ENCODE measurements at regions not wholly inside any gene's neighbourhood (a gene's known extent, or its start where the extent isn't known, plus 50 kb on each side); places are given as distances from the start of the nearest gene placed in this dataset.
"Not testable (repeated sequence)": the region's sequence is repeated elsewhere in the genome, so short reads cannot be mapped to it uniquely, and the experiment has no call there.

DNA sequence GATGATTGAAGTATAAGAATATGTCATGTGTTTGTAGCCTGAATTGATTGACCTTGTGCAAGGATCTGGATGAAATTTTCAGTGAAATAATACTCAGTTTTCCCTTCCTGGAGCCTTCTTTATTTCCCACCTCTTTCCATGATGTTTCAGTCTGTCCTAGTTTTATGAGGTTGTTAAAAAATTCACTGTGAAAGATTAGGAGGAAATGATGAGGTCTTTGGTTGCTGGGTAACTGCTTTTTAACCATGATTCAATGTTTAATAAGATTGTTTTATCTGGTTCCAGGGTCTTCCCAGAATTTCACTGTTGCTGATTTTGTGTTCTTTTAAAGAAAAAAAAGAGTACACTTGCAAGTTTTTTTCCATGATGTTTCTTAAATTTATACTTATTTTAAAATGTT, 221.5 kb downstream of the MBL2 start:
- DNase-seq = no peak

DNA sequence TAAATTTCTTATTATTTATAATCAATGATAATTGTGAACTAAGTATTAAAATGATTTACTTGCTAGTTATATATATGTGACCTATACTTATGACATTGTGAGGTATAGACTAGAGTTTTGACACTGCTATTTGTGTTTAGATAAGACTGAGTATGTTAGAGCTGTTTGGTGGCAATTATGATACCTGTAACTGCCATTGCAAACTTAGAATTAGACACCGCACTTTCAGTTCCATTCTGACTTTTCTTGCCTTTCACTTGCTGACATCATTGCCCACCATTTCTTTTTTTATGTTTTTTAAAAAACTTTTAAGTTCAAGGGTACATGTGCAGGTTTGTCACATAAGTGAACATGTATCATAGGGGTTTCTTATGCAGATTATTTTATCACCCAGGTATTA, 214.5 kb downstream of the MBL2 start:
- no peak for DNase-seq

DNA sequence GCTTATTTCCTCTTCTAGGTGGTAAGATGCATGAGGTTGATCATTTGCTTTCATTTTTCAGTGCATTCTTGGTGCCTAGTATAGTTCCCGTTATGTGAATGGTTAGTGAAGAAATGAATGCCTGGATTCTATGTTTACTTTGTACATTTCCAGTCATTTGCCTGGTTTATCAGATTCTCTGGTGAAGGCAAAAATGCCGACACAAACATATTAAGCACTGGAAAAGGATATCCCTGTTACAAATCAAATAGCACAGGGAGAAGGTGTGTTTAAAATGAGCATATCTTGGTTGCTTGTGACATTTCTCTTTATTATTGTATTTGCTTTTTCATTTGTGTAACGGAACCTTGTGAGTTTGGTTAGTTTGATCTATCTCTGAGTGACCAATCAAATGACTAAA, 211.3 kb downstream of the MBL2 start:
- DNase-seq = no peak

DNA sequence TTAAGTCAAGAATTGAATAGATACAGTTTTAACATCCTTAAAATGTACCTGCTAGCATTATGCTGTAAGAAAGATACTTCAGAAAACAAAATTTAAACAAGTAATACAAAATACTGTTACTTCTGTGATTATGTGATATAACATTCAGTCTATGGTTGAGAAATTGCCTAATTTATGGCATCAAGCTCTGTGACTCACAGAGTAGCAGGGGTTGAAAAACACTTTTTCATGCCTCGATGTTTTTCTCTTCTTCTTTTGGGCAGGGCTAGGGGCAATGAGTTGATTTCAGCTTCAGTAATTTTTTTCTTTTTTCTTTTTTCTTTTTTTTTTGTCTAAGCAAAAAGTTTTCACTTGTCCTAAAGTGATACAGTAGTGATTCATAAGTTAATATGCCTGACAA, 209.2 kb downstream of the MBL2 start:
- no peak for DNase-seq

DNA sequence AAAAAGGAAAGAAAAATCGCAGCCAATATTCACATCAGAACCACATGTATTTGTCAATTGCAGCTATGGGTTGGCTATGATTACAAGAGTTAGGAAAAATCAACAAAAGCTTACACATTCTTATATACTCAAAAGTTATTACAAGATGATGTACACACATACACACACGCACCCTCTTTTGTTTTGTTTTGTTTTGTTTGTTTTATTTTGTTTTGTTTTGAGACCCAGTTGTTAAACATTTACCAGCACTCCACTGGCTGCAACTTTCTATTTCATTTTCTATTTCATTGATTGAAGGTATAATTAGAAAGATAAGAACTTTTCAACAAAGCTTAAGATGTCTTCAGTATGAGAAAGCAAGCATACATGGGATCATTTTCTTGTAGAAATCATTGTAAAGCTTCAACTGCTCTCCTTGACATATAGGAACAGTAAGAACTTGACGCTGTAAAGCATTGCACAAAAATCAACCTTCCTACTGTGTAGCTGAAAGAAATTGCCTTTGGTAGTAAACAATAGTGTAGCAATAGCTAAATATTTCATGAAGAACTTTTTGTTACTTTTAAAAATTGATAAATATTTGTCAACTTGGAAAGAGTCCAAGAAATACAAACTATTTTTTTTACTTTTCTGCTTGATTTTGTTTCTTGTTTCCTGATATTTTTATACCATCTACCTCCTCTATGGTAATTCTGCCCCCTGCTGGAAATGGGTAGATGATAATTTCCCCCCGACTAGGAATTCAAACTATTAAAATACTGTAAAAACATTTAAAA, 205.9 kb downstream of the MBL2 start:
- DNase-seq = no peak

DNA sequence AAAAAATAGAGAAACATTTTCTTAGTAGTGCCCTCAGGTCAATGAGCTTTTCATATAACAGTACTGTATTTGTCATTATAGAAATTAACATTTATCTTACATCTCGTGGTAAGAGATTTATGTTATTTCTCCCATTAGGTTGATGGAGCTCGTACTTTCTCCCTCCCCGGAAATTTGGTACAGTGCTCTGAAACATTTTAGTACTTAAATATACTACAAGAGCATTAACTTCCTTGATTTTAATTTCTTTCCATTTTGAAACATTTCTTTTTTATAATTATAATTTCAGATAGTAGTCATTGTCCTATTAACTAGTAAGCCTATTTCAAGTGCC, 205.4 kb downstream of the MBL2 start:
- DNase-seq = no peak

DNA sequence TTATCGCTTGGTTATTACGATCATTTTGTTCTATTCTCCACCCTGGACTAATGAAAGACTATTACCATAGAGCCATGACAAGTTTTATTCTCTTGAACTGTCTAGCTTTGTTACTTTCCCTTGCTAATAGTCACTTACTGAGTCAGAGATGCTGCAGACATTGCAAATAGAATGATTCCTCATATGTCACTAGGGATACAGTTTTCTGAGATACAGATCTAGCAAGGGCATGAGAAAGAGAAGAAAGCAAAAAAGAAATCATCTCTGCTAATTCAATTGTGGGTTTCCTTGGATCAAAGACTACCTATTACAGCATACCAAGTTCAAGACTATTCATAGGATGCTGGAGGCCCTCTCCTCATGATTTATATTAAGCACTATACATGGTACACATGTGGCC, 204.3 kb downstream of the MBL2 start:
- no peak for DNase-seq

DNA sequence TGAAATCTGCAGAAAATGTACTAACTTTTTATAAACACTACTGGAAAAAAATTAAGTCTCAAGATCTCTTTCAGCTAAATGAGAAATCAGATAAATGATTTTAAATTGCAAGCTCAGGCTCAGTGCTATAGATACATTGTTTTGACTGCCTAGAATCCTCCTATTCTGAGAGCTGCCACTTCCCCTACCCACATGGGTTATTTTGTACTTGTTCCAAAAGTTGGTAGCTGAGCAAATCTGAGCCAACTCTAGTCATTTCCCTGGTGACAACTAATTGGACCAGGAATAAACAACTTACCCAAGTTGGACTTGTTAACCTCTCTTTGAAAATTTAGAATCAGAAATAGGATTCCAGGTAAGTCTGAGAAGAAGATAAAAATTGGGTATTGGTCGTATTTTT, 202.1 kb downstream of the MBL2 start:
- no peak for DNase-seq

DNA sequence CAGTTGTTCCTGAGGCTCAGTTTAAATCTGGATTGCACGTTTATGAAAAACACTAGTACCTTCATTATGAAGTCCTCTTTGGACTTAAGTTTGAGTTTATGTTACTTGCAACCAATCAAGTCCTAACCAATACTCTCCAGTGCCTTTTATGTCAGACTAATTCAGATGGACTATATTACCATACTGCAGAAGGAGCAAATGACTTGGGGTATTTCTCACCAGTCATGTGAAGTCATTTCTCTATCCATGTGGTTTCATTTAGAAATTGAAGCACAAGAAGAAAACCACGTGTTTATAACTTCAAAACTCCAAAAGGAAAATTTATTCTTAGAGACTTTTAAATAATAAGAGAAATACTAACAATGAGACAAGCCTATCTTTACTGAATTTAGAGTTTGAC, 201.6 kb downstream of the MBL2 start:
- no peak for DNase-seq

DNA sequence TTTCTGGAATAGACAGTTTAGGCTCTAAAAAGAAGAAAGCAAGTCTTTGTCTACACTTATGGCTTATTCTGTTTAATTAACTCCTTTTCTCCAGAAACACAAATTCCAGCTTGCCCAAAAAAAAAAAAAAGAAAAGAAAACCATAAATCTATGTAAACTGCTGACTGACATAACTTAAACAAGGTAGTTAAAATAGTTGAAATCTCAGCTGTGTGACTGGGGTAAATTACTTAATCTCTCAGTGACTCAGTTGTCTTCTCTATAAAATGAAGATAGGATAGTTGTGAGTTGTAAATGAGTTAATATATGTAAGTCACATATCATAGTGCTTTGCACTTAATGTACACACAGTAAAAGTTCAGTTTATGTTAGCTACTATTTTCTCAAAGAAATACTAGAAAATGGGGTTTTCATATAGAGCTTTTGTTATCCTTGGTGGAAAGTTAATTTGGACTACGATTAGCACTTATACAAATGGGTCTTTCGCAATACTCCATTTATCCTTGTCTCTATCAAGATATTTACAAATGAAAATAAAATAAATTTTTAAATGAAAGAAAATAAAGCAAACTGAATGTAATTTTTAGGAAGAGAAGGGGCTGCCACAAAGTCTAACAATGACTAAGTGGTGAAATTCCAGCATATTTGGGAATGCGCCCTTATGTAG, 200.9 kb downstream of the MBL2 start:
- no peak for DNase-seq

DNA sequence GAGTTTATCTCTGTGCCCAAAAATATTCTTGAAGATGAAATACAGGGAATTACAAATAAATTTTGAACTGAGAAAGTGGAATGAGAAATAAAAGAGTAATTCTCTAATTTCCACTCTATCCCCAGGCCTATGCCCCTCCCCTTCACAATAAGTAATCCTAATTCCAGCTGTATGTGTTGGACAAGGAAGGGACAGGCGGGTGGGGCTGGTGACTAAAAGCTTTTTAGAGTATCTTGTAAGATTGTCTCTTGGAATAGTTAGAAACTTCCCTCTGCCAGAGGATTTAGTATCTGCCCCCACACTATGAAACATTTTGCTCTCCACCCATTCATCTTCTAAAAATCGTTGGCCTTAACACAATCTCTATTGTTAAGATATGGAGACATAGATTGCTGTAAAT, 199.2 kb downstream of the MBL2 start:
- no peak for DNase-seq

DNA sequence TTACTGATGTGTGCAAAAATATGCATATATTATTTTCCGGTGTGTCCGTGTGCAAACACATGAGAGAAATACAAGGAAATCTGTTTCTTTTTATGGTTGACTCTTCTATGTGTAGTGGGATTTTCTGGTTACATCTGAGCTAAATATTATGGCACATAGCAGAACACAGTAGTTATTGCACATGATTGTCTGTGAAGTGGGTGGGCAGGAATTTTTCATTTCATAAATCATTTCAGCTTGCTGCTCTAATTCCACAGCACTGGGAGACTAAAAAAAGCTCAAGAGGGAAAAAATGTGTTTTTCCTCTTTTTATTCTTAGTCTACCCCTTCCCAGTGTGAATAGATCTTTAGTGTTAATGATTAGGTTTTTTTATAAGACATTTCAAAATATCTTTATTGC, 197.9 kb downstream of the MBL2 start:
- no peak for DNase-seq

DNA sequence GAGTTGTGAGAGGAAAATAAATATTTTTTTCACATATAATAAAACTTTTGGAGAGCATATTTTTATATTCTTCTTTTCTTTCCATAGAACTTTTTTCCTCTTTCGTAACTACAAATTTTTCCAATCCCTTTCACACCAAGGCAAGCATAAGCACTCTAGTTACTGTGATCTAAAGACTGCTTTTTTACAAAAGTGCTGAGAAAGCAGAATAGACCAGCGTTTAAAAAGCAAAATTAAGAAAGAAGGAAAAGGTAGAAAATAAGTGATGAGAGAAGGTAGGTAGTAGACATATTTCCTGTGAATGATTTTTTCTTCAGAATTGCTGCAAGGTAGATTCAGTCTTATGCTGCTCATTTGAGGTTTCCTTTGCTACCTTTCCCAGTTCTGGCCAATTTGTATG, 195.5 kb downstream of the MBL2 start:
- no peak for DNase-seq

DNA sequence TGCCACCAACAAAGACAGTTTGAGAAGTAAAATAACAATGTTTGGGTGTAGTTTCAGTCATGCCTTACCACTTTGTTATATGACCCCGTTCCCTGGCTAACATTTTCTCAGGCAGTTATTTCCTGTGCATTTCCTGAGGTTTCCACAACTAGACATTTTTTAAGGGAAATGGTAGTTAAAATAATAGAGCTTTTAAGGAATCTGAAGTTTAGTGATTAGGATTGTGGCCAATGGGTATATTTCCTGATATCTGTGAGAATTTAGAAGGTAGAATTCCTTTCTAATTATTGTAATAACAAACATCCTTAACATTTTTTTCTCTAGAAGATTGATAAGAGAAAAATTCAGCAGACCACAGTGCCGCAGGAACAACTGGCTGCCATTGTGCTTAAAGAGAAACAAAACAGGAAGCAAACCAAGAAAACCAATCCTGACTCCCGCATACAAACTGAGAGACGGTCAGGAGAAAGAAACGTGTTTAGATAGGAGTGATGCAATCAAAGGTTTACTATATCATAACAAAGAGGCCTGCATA, 193.6 kb downstream of the MBL2 start:
- DNase-seq = no peak

DNA sequence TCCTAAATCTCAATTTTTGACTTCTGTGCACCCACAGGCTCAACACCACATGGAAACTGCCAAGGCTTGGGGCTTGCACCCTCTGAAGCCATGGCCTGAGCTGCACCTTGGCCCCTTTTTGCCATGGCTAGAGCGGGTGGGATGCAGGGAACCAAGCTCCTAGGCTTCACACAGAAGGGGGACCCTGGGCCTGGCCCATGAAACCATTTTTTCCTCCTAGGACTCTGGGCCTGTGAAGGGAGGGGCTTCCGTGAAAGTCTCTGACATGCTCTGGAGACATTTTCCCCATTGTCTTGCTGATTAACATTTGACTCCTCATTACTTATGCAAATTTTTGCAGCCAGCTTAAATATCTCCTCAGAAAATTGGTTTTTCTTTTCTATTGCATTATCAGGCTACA, 190.9 kb downstream of the MBL2 start:
- DNase-seq = not testable (repeated sequence)

DNA sequence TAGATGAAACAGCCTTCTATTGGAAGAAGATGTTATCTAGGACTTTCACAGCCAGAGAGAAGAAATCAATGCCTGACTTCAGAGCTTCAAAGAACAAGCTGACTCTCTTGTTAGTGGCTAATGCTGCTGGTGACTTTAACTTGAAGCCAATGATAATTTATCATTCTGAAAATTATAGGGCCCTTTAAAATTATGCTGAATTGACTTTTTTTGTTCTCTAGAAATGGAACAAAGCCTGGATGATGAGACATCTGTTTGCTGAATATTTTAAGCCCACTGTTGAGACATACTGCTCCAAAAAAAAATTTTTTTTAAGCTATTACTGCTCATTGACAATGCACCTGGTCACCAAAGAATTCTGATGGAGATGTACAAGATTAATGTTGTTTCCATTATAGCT, 189.2 kb downstream of the MBL2 start:
- DNase-seq = no peak

DNA sequence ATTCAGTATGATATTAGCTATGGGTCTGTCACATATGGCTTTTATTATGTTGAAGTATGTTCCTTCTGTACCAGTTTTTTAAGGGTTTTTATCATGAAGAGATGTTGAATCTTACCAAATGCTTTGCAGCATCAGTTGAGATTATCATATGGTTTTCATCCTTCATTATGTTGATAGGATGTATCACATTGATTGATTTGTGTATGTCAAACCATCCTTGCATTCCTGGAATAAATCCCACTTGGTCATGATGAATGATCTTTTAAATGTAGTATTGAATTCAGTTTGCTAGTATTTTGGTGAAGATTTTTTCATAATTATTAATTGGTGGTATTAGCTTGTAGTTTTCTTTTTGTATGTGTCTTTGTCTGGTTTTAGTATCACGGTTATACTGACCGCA, 185.9 kb downstream of the MBL2 start:
- no peak for DNase-seq

DNA sequence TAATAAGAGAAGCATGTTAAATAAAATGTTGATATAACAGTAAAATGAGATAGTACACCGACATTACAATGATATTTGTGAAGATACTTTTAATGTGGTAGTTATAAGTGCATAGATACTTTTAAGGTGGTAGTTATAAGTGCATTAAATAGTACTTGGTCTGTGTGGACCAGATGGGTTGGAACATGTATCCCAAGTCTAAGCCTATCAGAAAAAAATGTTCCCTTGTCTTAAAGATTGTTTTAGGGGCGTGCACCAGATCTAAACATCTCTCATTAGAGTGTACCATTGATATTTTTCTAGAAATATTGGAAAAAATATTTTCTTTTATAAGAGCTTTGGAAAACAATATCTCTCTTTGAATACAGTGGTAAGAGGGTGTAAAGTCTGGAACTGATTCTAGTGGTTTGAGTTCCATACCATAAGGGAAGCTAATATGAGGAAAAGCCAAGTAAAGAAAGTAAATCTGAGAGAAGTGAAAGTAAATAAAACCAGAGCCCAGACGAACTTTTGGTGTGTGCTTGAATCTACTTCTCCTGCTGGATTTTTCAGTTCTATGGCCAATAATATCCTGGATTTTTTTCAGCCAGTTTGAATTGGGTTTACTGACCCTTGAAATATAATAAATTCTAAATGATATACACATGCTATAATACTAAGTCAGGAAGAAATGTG, 175.3 kb downstream of the MBL2 start:
- no peak for DNase-seq

DNA sequence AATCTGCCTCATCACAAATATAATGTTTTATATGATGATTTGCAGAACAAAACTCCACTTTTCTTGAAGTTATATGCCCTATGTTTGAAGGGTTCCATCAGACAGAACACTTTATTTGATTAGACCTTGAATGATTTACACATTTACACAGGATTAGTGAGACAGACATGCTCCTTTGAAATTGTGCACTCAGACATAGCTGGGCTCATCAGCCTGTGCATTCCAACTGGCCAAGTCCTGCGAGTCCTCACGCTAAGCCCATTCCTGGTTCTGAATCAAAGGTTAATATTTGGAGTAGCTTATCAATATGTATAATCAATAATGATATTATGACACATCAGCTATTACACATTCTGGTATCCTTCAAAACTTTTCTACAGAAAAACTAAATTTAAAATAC, 173.6 kb downstream of the MBL2 start:
- DNase-seq = no peak

DNA sequence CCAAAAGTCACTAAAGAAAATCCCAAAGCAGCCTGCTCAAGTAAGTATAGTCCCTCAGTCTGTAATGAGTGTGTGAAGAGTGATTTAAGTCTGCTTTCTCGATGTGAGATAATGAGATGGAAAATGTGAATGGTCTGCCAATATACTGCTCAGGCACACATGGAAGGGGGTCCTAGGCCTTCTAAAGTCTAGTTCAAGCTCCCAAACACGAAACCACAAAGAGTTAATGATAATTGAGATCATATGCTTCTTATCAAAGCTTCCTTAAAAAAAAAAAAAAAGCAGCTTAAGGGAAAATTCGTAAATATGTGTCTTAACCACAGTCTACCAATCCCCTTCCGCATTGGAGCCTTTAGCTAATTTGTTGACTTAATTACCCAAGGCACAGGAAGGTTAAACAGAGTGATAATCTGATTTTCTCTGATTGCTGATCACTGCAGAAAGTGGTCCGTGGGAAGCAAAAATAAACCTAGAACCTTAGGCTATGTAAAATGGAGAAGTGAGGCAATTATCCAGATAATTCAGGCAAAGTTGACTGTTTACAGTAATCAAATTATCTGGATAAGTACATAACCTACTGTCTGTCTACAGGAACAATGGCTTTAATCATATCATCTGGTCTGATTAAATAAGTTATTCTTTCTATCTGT, 172.9 kb downstream of the MBL2 start:
- DNase-seq = no peak

DNA sequence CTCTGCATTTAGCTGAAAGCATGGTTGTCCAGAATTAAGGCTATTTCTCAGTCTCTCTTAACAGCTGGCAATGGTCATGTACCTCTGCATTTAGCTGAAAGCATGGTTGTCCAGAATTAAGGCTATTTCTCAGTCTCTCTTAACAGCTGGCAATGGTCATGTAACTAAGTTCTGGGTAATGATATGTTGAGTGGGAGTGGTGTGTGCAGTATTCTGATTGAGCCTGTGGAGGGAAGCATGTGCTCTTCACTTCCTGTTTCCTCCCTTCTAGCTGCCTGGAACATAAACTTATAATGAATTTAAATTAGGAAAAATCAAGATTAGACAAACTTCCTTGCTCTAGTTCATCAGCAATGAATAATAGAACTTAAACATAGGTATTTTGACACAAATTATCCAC, 168.5 kb downstream of the MBL2 start:
- not testable (repeated sequence) for DNase-seq

DNA sequence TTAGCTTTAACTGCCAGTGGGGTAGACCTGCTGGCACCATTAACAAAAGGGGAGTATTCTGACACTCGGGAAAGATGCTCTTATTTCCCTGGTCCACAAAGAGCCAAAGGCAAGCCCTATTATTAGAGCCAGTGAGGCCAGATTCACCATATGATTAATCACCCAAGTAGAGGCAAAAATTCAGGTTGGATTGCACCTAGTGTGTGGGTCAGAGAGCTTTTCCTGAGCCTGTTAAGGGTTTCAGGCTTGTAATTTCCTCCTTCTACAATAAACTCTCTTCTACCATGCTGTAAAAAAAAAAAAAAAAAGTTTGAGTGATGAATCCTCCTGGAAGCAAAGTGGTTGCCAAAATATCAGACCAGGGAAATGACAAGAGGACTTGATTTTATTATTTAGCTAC, 163.5 kb downstream of the MBL2 start:
- no peak for DNase-seq

DNA sequence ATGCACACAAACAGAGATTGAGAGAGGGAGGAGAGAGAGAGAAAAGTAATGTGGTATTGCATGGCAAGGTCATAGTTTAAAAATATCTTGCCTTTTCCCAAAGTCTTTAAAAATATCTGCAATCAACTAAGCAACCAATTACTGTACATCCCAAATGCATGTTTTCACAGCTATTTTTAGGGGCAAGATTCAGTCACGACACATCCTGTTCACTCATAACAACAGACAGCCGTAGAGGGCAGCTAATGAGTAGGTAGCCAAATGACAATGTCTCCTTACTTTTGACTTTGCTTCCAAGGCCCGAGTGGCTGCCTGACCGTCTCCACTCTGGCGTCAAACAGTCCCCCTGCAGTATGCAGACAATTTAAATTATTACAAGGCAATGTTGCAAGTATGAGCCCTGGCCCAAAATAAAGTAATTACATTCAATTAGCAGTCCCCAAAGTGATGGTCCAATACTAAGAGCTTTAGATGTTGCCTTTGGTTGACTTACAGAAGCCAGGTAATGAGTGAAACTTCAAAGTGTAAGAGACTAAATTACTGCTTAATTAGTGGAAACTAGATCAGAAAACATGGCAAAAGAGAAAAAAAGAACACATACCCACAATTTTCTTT, 162.9 kb downstream of the MBL2 start:
- no peak for DNase-seq
